Esophagus muscularis mucosa (tissue), 4 donors: ENCODE measurements at regions not wholly inside any gene's neighbourhood (a gene's known extent, or its start where the extent isn't known, plus 50 kb on each side); places are given as distances from the start of the nearest gene placed in this dataset.

Source experiments
- DNase-seq: peaks from one replicate; pipeline ENCODE4 v3.0.0-alpha.2; 2017; ENCODE audit errors: extremely low spot score
- H3K27ac ChIP-seq, 4 donors: fragments of 200-600 bp; sonication (generic); replicated peaks in 1 of 4; 1 replicate in 3 of 4; 2 replicates in 1 of 4; pipeline ENCODE4 v1.5.1; 2016 to 2019; ENCODE audit warnings: mild to moderate bottlenecking in 1 of 4
- H3K27me3 ChIP-seq, 4 donors: fragments of 200-600 bp; sonication (generic); one replicate each; pipeline versions ENCODE4 v1.5.1 to v1.6.0; 2016 to 2019
- H3K36me3 ChIP-seq, 4 donors: fragments of 200-600 bp; sonication (generic); one replicate each; pipeline ENCODE4 v1.5.1; 2016 to 2019
- H3K4me1 ChIP-seq, 4 donors: fragments of 200-600 bp; sonication (generic); one replicate each; pipeline ENCODE4 v1.5.1; 2016 to 2019
- H3K4me3 ChIP-seq, 4 donors: fragments of 200-600 bp; sonication (generic); 1 replicate in 2 of 4; 2 replicates in 2 of 4; pipeline ENCODE4 v1.5.1; 2016 to 2019; ENCODE audit warnings: mild to moderate bottlenecking in 4 of 4, moderate library complexity in 1 of 4
- H3K9me3 ChIP-seq, 4 donors: fragments of 200-600 bp; sonication (generic); 1 replicate in 3 of 4; 2 replicates in 1 of 4; pipeline ENCODE4 v1.5.1; 2016 to 2019
- CTCF ChIP-seq, 3 experiments: fragments of 200-600 bp in 2 of 3; fragments of 450-650 bp in 1 of 3; sonication (generic) in 2 of 3; IDR thresholded peaks; one replicate each; pipeline ENCODE4 v1.5.1; 2017 to 2019; ENCODE audit warnings: antibody characterized with exemption in 3 of 3, mild to moderate bottlenecking in 2 of 3, moderate library complexity in 1 of 3
- EP300 ChIP-seq: sonication (generic); formaldehyde crosslinking; IDR thresholded peaks from one replicate; pipeline ENCODE4 v1.6.1; 2017; ENCODE audit warnings: antibody characterized with exemption
- POLR2A ChIP-seq: fragments of 450-650 bp; IDR thresholded peaks from one replicate; pipeline ENCODE4 v1.6.1; 2017; ENCODE audit warnings: antibody characterized with exemption, moderate library complexity, mild to moderate bottlenecking, low read depth
- POLR2AphosphoS5 ChIP-seq, 2 donors: sonication (generic); formaldehyde crosslinking; IDR thresholded peaks; one replicate each; pipeline ENCODE4 v1.6.1; 2017; ENCODE audit warnings: antibody characterized with exemption in 2 of 2
- WGBS: methylation state at CpG from one replicate; pipeline ENCODE4 v1.1.5; 2018; 5-methylcytosine and 5-hydroxymethylcytosine counted together
- intact Hi-C: fragments of 100-400 bp; cut with DNase I; formaldehyde crosslinking; loops from one replicate; pipeline ENCODE4 v1.15.1; 2023

- Histone ChIP-seq H3K4me3 (no peak overlapping the region), H3K9me3 (no peaks in the 10 kb centered on the region), H3K36me3 (no peaks in the 10 kb centered on the region), H3K27ac (no peak overlapping the region), H3K4me1 (no peaks in the 10 kb centered on the region), H3K27me3 (peaks cover 0 to 31% (median 0%) of the 10 kb centered on the region in 4 donors)
- no peak for DNase-seq
- WGBS: 67% methylated on average over 13 of the region's 13 CpGs
- no peak for TF ChIP-seq POLR2A
- no peak for TF ChIP-seq EP300
- peak in 1 of 2 donors; percentile 6 for TF ChIP-seq POLR2AphosphoS5 (IDR thresholded peaks at IDR 0.05)
- peak; percentile 50 to 60 (median 57) for TF ChIP-seq CTCF (IDR thresholded peaks at IDR 0.05)
- intact Hi-C loops: loop anchor here (2.0 to 10.0 kb wide), 2 partner anchors 128 to 222 kb away; no protein-coding TSS in a partner anchor
Observed at GRCh38 chr6:41463062-41463930, 82.9 kb upstream of the FOXP4 start.

- no peaks in the 10 kb centered on the region for H3K4me1 ChIP-seq
- DNase-seq: no peak
- H3K36me3 ChIP-seq: no peaks in the 10 kb centered on the region
- TF ChIP-seq CTCF (IDR thresholded peaks at IDR 0.05) (no peak), POLR2A (no peak), POLR2AphosphoS5 (IDR thresholded peaks at IDR 0.05) (no peak), EP300 (no peak)
- intact Hi-C loops: loop anchor here (10.0 kb wide), 1 partner anchor 221 kb away; no protein-coding TSS in a partner anchor
- H3K27me3 ChIP-seq: peaks cover 0 to 38% (median 0%) of the 10 kb centered on the region in 4 donors
- H3K9me3 ChIP-seq: no peaks in the 10 kb centered on the region
- 95% methylated on average over 3 of the region's 3 CpGs for WGBS
- no peak overlapping the region for H3K27ac ChIP-seq
- H3K4me3 ChIP-seq: no peak overlapping the region
Observed at GRCh38 chr6:41464019-41464418, 82.2 kb upstream of the FOXP4 start.

GRCh38 chr6:41464481-41464880 lies 81.7 kb upstream of the FOXP4 start:
- intact Hi-C loops: loop anchor here (10.0 kb wide), 1 partner anchor 220 kb away; no protein-coding TSS in a partner anchor
- H3K27me3 ChIP-seq: peaks cover 0 to 43% (median 1%) of the 10 kb centered on the region in 4 donors
- WGBS: 92% methylated on average over 7 of the region's 7 CpGs
- peaks cover 0 to 3% (median 1%) of the 10 kb centered on the region in 4 donors for H3K4me1 ChIP-seq
- no peaks in the 10 kb centered on the region for H3K36me3 ChIP-seq
- no peak for DNase-seq
- H3K4me3 ChIP-seq: no peak overlapping the region
- TF ChIP-seq POLR2A (no peak), CTCF (IDR thresholded peaks at IDR 0.05) (no peak), POLR2AphosphoS5 (IDR thresholded peaks at IDR 0.05) (no peak), EP300 (no peak)
- no peak overlapping the region for H3K27ac ChIP-seq
- H3K9me3 ChIP-seq: no peaks in the 10 kb centered on the region

GRCh38 chr6:41466437-41466990 lies 79.7 kb upstream of the FOXP4 start:
- Histone ChIP-seq H3K9me3 (no peaks in the 10 kb centered on the region), H3K27me3 (peaks cover 2 to 63% (median 14%) of the 10 kb centered on the region in 4 donors), H3K36me3 (no peaks in the 10 kb centered on the region), H3K4me3 (no peak overlapping the region), H3K4me1 (peaks cover 7 to 17% (median 17%) of the 10 kb centered on the region in 4 donors), H3K27ac (no peak overlapping the region)
- no peak for TF ChIP-seq POLR2A
- no peak for TF ChIP-seq EP300
- no peak for TF ChIP-seq POLR2AphosphoS5 (IDR thresholded peaks at IDR 0.05)
- no peak for TF ChIP-seq CTCF (IDR thresholded peaks at IDR 0.05)
- intact Hi-C loops: loop anchor here (10.0 kb wide), 1 partner anchor 218 kb away; no protein-coding TSS in a partner anchor
- WGBS: 46% methylated on average over 2 of the region's 2 CpGs
- DNase-seq: no peak
